GM12878 (cell line): ENCODE measurements at regions not wholly inside any gene's neighbourhood (a gene's known extent, or its start where the extent isn't known, plus 50 kb on each side); places are given as distances from the start of the nearest gene placed in this dataset.

ENCODE experiments used
- ATAC-seq: fragments of 200-7000 bp; cut with Tn5 transposase; 3 replicates; pipeline ENCODE4 v1.9.1; 2020; ENCODE audit warnings: mild to moderate bottlenecking, moderate library complexity
- BruUV-seq: library from RNA; stranded (reverse); fragments of 400-500 nt; replicated peaks from 2 replicates; lab custom pipeline; 2021; lab: Mats Ljungman, UMichigan
- CTCF ChIA-PET: fragments of 300-600 bp; sonication (Branson Sonifier 250); formaldehyde crosslinking; extraction: SDS; loops from one replicate; lab custom pipeline; 2021; ENCODE audit warnings: inconsistent platforms; lab: Yijun Ruan, JAX
- POLR2A ChIA-PET: fragments of 350-600 bp; formaldehyde crosslinking; extraction: SDS; loops from one replicate; lab custom pipeline; 2021; ENCODE audit warnings: inconsistent platforms; lab: Charles Lee
- RAD21 ChIA-PET: fragments of 300-600 bp; sonication (Branson Sonifier 250); formaldehyde crosslinking; loops from one replicate; lab custom pipeline; 2023; ENCODE audit warnings: antibody characterized with exemption; ENCODE audit not compliant: unreplicated experiment; lab: Charles Lee
- SMC1A ChIA-PET: fragments of 300-600 bp; sonication (Branson Sonifier 250); formaldehyde crosslinking; loops from one replicate; lab custom pipeline; 2023; ENCODE audit not compliant: unreplicated experiment, uncharacterized antibody; lab: Charles Lee
- DNase-seq: peaks from one replicate; pipeline ENCODE4 v3.0.0-alpha.2; 2011; ENCODE audit warnings: low read depth, low spot score
- FAIRE-seq: peaks from 3 replicates; lab custom pipeline; 2011; peaks lifted over from hg19 to GRCh38; lab: Jason Lieb, UNC
- H2AFZ ChIP-seq: 2 replicates; pipeline ENCODE4 v1.6.0; 2011; ENCODE audit warnings: low read depth, low read length, control low read depth; ENCODE audit not compliant: control insufficient read depth
- H3K27ac ChIP-seq: 2 replicates; pipeline ENCODE4 v1.5.1; 2011; ENCODE audit warnings: control low read depth; ENCODE audit not compliant: control insufficient read depth, insufficient read depth
- H3K27me3 ChIP-seq, 2 experiments: replicated peaks in 1 of 2; 2 replicates each; pipeline versions ENCODE4 v1.6.0 to v1.6.1; 2011; ENCODE audit warnings: low read length in 1 of 2; ENCODE audit not compliant: control insufficient read depth in 2 of 2, insufficient read depth in 2 of 2
- H3K36me3 ChIP-seq, 2 experiments: 2 replicates each; pipeline ENCODE4 v1.5.1; 2011; ENCODE audit warnings: low read length in 1 of 2; ENCODE audit not compliant: control insufficient read depth in 2 of 2, insufficient read depth in 2 of 2
- H3K4me1 ChIP-seq: 2 replicates; pipeline ENCODE4 v1.6.1; 2011; ENCODE audit warnings: mild to moderate bottlenecking, low read length, moderate library complexity, mixed read lengths; ENCODE audit not compliant: control insufficient read depth, insufficient read depth
- H3K4me2 ChIP-seq: 2 replicates; pipeline ENCODE4 v1.6.0; 2011; ENCODE audit warnings: control low read depth; ENCODE audit not compliant: control insufficient read depth, insufficient read depth
- H3K4me3 ChIP-seq: fragments of 200-600 bp; sonication (generic); 2 replicates; pipeline ENCODE4 v1.5.1; 2016
- H3K79me2 ChIP-seq: 2 replicates; pipeline ENCODE4 v1.6.0; 2011; ENCODE audit warnings: low read length; ENCODE audit not compliant: control insufficient read depth, insufficient read depth
- H3K9ac ChIP-seq: 2 replicates; pipeline ENCODE4 v1.8.0; 2011; ENCODE audit warnings: low read length, control low read depth, mixed read lengths; ENCODE audit not compliant: control insufficient read depth, insufficient read depth
- H3K9me3 ChIP-seq: replicated peaks from 3 replicates; pipeline ENCODE4 v1.5.1; 2011; ENCODE audit warnings: mild to moderate bottlenecking, low read length; ENCODE audit not compliant: control insufficient read depth, insufficient read depth
- H4K20me1 ChIP-seq: 2 replicates; pipeline ENCODE4 v1.6.0; 2011; ENCODE audit not compliant: control insufficient read depth, insufficient read depth
- CBFB ChIP-seq: IDR thresholded peaks from 2 replicates; pipeline ENCODE4 v1.6.1; 2016; ENCODE audit warnings: antibody characterized with exemption, low read depth
- CBX5 ChIP-seq: sonication (generic); IDR thresholded peaks from 2 replicates; pipeline ENCODE4 v1.6.1; 2016; ENCODE audit warnings: low read depth, moderate library complexity, mild to moderate bottlenecking, inconsistent platforms
- GATAD2B ChIP-seq: fragments of 450-650 bp; conservative IDR thresholded peaks from 2 replicates; pipeline ENCODE4 v1.6.1; 2017; ENCODE audit warnings: low read depth, mild to moderate bottlenecking, moderate library complexity
- KAT2A ChIP-seq: conservative IDR thresholded peaks from 2 replicates; pipeline ENCODE4 v1.6.1; 2011; ENCODE audit warnings: low read depth, low read length; ENCODE audit not compliant: control insufficient read depth
- MEF2A ChIP-seq: IDR thresholded peaks from 2 replicates; pipeline ENCODE4 v1.6.1; 2011; ENCODE audit warnings: low read depth, mild to moderate bottlenecking, low read length, moderate library complexity; ENCODE audit not compliant: insufficient read depth
- MXI1 ChIP-seq: fragments of 150-350 bp; IDR thresholded peaks from 2 replicates; pipeline ENCODE4 v1.6.1; 2011; ENCODE audit warnings: low read depth, mild to moderate bottlenecking, inconsistent platforms, low read length, improper control_type of control experiment
- NFYB ChIP-seq: IDR thresholded peaks from 2 replicates; pipeline ENCODE4 v1.6.1; 2011; ENCODE audit warnings: low read depth, mild to moderate bottlenecking, low read length, improper control_type of control experiment, moderate library complexity; ENCODE audit not compliant: insufficient read depth
- PAX5 ChIP-seq: IDR thresholded peaks from 2 replicates; pipeline ENCODE4 v1.6.1; 2011; ENCODE audit warnings: low read depth, low read length, borderline replicate concordance
- PKNOX1 ChIP-seq: fragments of 450-650 bp; IDR thresholded peaks from 2 replicates; pipeline ENCODE4 v1.6.1; 2016; ENCODE audit warnings: mild to moderate bottlenecking
- POLR2A ChIP-seq: IDR thresholded peaks from 2 replicates; pipeline ENCODE4 v1.6.1; 2011; ENCODE audit warnings: low read depth, mild to moderate bottlenecking, low read length
- POLR2AphosphoS5 ChIP-seq: IDR thresholded peaks from 2 replicates; pipeline ENCODE4 v1.6.1; 2011; ENCODE audit warnings: mild to moderate bottlenecking, low read length, inconsistent platforms
- RELA ChIP-seq: fragments of 450-650 bp; IDR thresholded peaks from 2 replicates; pipeline ENCODE4 v1.8.0; 2014; ENCODE audit warnings: borderline replicate concordance; ENCODE audit not compliant: partially characterized antibody
- SKIL ChIP-seq: fragments of 450-650 bp; IDR thresholded peaks from 2 replicates; pipeline ENCODE4 v1.6.1; 2017; ENCODE audit warnings: mild to moderate bottlenecking, low read depth, inconsistent platforms; ENCODE audit not compliant: poor library complexity, severe bottlenecking
- SMARCA5 ChIP-seq: fragments of 450-650 bp; IDR thresholded peaks from 2 replicates; pipeline ENCODE4 v1.6.1; 2017; ENCODE audit warnings: mild to moderate bottlenecking
- ZNF207 ChIP-seq: fragments of 450-650 bp; IDR thresholded peaks from 2 replicates; pipeline ENCODE4 v1.6.1; 2014; ENCODE audit warnings: antibody characterized with exemption, mild to moderate bottlenecking, borderline replicate concordance
- WGBS: methylation state at CpG from one replicate; pipeline ENCODE4 v1.1.6; 2016; ENCODE audit warnings: low lambda C conversion rate; ENCODE audit not compliant: insufficient replicate concordance, insufficient coverage; ENCODE audit errors: missing lambda C conversion rate; 5-methylcytosine and 5-hydroxymethylcytosine counted together
- in situ Hi-C: fragments of 300-500 bp; cut with MboI; formaldehyde crosslinking; loops from 9 replicates; pipeline ENCODE4 v1.14.3; 2018; ENCODE audit warnings: mixed read lengths
- intact Hi-C: fragments of 100-400 bp; cut with micrococcal nuclease; formaldehyde crosslinking; loops from one replicate; pipeline ENCODE4 v1.14.2; 2022; ENCODE audit not compliant: unreplicated experiment
- TF ChIP-seq, protein P1 (sequence below): IDR thresholded peaks from 2 replicates; pipeline ENCODE4 v1.6.1; 2011; ENCODE audit warnings: low read depth, low read length, improper control_type of control experiment, borderline replicate concordance

DNA sequence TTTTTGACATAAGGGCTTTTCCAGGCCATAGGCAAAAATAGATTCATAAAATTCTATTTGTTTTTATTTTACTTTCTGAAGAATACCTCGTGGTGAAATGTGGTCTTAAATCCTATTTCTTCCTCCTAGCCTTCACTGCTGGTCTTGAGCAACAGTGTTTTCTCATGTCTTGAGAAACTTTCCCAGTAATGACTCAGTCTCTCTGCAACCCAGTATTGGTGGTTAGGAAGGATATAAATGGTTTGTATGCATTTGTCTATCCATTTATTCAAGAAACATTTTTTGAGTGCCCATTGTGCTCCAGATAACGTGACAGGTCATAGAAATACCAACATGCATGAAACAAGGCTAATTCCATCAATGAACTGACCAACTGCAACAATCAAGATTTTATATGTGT lies 213.9 kb downstream of the TMEM114 start:
- H3K36me3 ChIP-seq, result no peaks in the 10 kb centered on the region
- TF ChIP-seq CBFB (no peak), CBX5 (no peak), SMARCA5 (no peak), ZNF207 (no peak), PAX5 (no peak), PKNOX1 (no peak), MXI1 (no peak), GATAD2B (no peak), POLR2A (no peak), KAT2A (no peak), MEF2A (no peak), POLR2AphosphoS5 (no peak), NFYB (no peak), SKIL (no peak), RELA (no peak)
- TF ChIP-seq, protein P1, sequence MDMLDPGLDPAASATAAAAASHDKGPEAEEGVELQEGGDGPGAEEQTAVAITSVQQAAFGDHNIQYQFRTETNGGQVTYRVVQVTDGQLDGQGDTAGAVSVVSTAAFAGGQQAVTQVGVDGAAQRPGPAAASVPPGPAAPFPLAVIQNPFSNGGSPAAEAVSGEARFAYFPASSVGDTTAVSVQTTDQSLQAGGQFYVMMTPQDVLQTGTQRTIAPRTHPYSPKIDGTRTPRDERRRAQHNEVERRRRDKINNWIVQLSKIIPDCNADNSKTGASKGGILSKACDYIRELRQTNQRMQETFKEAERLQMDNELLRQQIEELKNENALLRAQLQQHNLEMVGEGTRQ, result no peak
- TF ChIP-seq, all 136 proteins: peak for 0
- in situ Hi-C loops (loop anchor here (25.0 kb wide), 2 partner anchors 361 to 611 kb away; no protein-coding TSS in a partner anchor), intact Hi-C loops (no loop called here)
- Histone ChIP-seq H4K20me1 (no peaks in the 10 kb centered on the region), H3K27me3 (no peaks in the 10 kb centered on the region), H3K9ac (no peak overlapping the region), H3K9me3 (no peaks in the 10 kb centered on the region), H3K27ac (no peak overlapping the region), H3K4me2 (no peak overlapping the region), H3K4me1 (no peaks in the 10 kb centered on the region), H3K79me2 (no peaks in the 10 kb centered on the region), H3K4me3 (no peak overlapping the region), H2AFZ (no peak overlapping the region)
- CTCF ChIA-PET, result no interaction called here
- FAIRE-seq (no peak), ATAC-seq (no peak), DNase-seq (no peak)
- RAD21 ChIA-PET, result no interaction called here
- SMC1A ChIA-PET, result no interaction called here
- POLR2A ChIA-PET, result no interaction called here
- WGBS, result 0% methylated on average over 2 of the region's 2 CpGs
- BruUV-seq, result no TSS peak
